WTC11 (cell line): ENCODE measurements at regions not wholly inside any gene's neighbourhood (a gene's known extent, or its start where the extent isn't known, plus 50 kb on each side); places are given as distances from the start of the nearest gene placed in this dataset.

ENCODE experiments used
- ATAC-seq: fragments of 200-7000 bp; cut with Tn5 transposase; 2 replicates; pipeline ENCODE4 v1.10.0; 2021; ENCODE audit warnings: mild to moderate bottlenecking, moderate library complexity
- CTCF ChIA-PET: fragments of 300-600 bp; sonication (Branson Sonifier 250); formaldehyde crosslinking; loops from one replicate; lab custom pipeline; 2021; ENCODE audit warnings: antibody characterized with exemption; lab: Charles Lee
- POLR2A ChIA-PET: fragments of 350-600 bp; sonication (Branson Sonifier 250); formaldehyde crosslinking; loops from one replicate; lab custom pipeline; 2021; ENCODE audit warnings: antibody characterized with exemption; lab: Charles Lee
- DNase-seq: peaks from one replicate; pipeline ENCODE4 v3.0.0; 2021; ENCODE audit warnings: low spot score
- H3K27ac Mint-ChIP-seq: 2 replicates; pipeline ENCODE4 v1.8.0; 2021; ENCODE audit warnings: mixed read lengths
- H3K27me3 Mint-ChIP-seq: 2 replicates; pipeline ENCODE4 v1.8.0; 2021; ENCODE audit warnings: low read depth, mild to moderate bottlenecking, moderate library complexity, mixed read lengths
- H3K36me3 Mint-ChIP-seq: 2 replicates; pipeline ENCODE4 v1.8.0; 2021; ENCODE audit warnings: mixed read lengths
- H3K4me1 Mint-ChIP-seq: 2 replicates; pipeline ENCODE4 v1.8.0; 2022; ENCODE audit warnings: mixed read lengths
- H3K4me3 Mint-ChIP-seq: 2 replicates; pipeline ENCODE4 v1.8.0; 2021; ENCODE audit warnings: mild to moderate bottlenecking, moderate library complexity, mixed read lengths
- H3K9me3 Mint-ChIP-seq: 2 replicates; pipeline ENCODE4 v1.8.0; 2021; ENCODE audit warnings: mixed read lengths
- CTCF ChIP-seq: fragments of 200-600 bp; IDR thresholded peaks from 2 replicates; pipeline ENCODE4 v1.8.0; 2022; ENCODE audit warnings: antibody characterized with exemption
- E2F1 ChIP-seq: sonication (generic); formaldehyde crosslinking; IDR thresholded peaks from 2 replicates; pipeline ENCODE4 v1.8.0; 2022; ENCODE audit warnings: mild to moderate bottlenecking, missing genetic modification reagents
- FOXK1 ChIP-seq: sonication (generic); formaldehyde crosslinking; IDR thresholded peaks from 2 replicates; pipeline ENCODE4 v1.8.0; 2022; ENCODE audit warnings: mild to moderate bottlenecking, moderate library complexity, missing genetic modification reagents
- GRHL2 ChIP-seq: fragments of 250-450 bp; sonication (Bioruptor Pico); IDR thresholded peaks from 2 replicates; pipeline ENCODE4 v1.8.0; 2022; ENCODE audit warnings: mild to moderate bottlenecking, moderate library complexity; ENCODE audit not compliant: insufficient replicate concordance, severe bottlenecking
- IRF2 ChIP-seq: sonication (generic); formaldehyde crosslinking; IDR thresholded peaks from 2 replicates; pipeline ENCODE4 v1.8.0; 2022; ENCODE audit warnings: low read depth, missing genetic modification reagents, borderline replicate concordance
- TCF7 ChIP-seq: sonication (generic); formaldehyde crosslinking; IDR thresholded peaks from 2 replicates; pipeline ENCODE4 v1.8.0; 2022; ENCODE audit warnings: mild to moderate bottlenecking, low read depth, missing genetic modification reagents, moderate library complexity
- USF2 ChIP-seq: sonication (generic); formaldehyde crosslinking; IDR thresholded peaks from 2 replicates; pipeline ENCODE4 v1.8.1; 2023; ENCODE audit warnings: mild to moderate bottlenecking, missing genetic modification reagents, moderate library complexity
- ZNF138 ChIP-seq: sonication (generic); formaldehyde crosslinking; conservative IDR thresholded peaks from 2 replicates; pipeline ENCODE4 v1.8.1; 2022; ENCODE audit warnings: mild to moderate bottlenecking, moderate library complexity, missing genetic modification reagents
- ZNF219 ChIP-seq: sonication (generic); formaldehyde crosslinking; IDR thresholded peaks from 2 replicates; pipeline ENCODE4 v1.8.0; 2023; ENCODE audit warnings: missing genetic modification reagents, mild to moderate bottlenecking, borderline replicate concordance
- ZNF263 ChIP-seq: sonication (generic); formaldehyde crosslinking; IDR thresholded peaks from 2 replicates; pipeline ENCODE4 v1.8.1; 2022; ENCODE audit warnings: low read depth, mild to moderate bottlenecking, moderate library complexity, missing genetic modification reagents
- ZNF396 ChIP-seq: fragments of 250-450 bp; sonication (Bioruptor Pico); IDR thresholded peaks from 2 replicates; pipeline ENCODE4 v1.8.0; 2021; ENCODE audit warnings: mild to moderate bottlenecking, moderate library complexity, borderline replicate concordance
- TF ChIP-seq, protein P1 (sequence below): sonication (generic); formaldehyde crosslinking; IDR thresholded peaks from 2 replicates; pipeline ENCODE4 v1.8.1; 2023; ENCODE audit warnings: mild to moderate bottlenecking, moderate library complexity, missing genetic modification reagents
- TF ChIP-seq, protein P2 (sequence below): sonication (generic); formaldehyde crosslinking; IDR thresholded peaks from 2 replicates; pipeline ENCODE4 v1.8.1; 2023; ENCODE audit warnings: mild to moderate bottlenecking, missing genetic modification reagents
- TF ChIP-seq, protein P3 (sequence below): fragments of 250-450 bp; sonication (Bioruptor Pico); IDR thresholded peaks from 2 replicates; pipeline ENCODE4 v1.8.0; 2021; ENCODE audit warnings: mild to moderate bottlenecking
- TF ChIP-seq, protein P4 (sequence below): fragments of 250-450 bp; sonication (Bioruptor Pico); IDR thresholded peaks from 2 replicates; pipeline ENCODE4 v1.9.0; 2021; ENCODE audit warnings: mild to moderate bottlenecking, borderline replicate concordance

DNA sequence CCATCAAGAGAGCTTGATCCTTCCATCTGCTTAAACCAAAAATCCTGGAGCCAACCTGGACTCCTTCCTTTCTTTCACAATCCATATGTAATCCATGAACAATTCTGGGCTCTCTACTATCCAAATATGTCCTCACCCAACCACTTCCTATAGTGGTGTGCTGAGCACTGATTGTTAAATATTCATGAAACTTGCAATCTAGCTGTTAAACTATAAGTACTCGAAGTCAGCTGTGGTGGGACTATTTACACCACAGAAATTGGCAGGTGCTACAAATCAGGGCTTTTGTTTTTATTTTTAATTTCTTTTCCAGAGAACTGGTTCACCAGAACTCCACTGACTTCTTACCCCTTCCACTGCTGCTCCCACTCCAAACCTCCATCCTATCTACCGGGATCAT is 57.2 kb upstream of the KCND3 start:
- H3K4me3 Mint-ChIP-seq = no peak overlapping the region
- DNase-seq (no peak), ATAC-seq (no peak)
- no peaks in the 10 kb centered on the region for H3K36me3 Mint-ChIP-seq
- no peaks in the 10 kb centered on the region for H3K4me1 Mint-ChIP-seq
- H3K9me3 Mint-ChIP-seq = peaks cover 5% of the 10 kb centered on the region; the same call in 1 of the 2 replicates
- ChIA-PET POLR2A (no interaction called here), CTCF (no interaction called here)
- TF ChIP-seq CTCF (no peak), ZNF138 (no peak), E2F1 (CRISPR knock-in tag) (no peak), ZNF219 (CRISPR knock-in tag) (no peak), IRF2 (CRISPR knock-in tag) (no peak), GRHL2 (CRISPR knock-in tag) (no peak), FOXK1 (no peak), TCF7 (CRISPR knock-in tag) (no peak), ZNF263 (CRISPR knock-in tag) (no peak)
- TF ChIP-seq, protein P1, sequence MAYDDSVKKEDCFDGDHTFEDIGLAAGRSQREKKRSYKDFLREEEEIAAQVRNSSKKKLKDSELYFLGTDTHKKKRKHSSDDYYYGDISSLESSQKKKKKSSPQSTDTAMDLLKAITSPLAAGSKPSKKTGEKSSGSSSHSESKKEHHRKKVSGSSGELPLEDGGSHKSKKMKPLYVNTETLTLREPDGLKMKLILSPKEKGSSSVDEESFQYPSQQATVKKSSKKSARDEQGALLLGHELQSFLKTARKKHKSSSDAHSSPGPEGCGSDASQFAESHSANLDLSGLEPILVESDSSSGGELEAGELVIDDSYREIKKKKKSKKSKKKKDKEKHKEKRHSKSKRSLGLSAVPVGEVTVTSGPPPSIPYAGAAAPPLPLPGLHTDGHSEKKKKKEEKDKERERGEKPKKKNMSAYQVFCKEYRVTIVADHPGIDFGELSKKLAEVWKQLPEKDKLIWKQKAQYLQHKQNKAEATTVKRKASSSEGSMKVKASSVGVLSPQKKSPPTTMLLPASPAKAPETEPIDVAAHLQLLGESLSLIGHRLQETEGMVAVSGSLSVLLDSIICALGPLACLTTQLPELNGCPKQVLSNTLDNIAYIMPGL (CRISPR knock-in tag) = no peak
- TF ChIP-seq, protein P2, sequence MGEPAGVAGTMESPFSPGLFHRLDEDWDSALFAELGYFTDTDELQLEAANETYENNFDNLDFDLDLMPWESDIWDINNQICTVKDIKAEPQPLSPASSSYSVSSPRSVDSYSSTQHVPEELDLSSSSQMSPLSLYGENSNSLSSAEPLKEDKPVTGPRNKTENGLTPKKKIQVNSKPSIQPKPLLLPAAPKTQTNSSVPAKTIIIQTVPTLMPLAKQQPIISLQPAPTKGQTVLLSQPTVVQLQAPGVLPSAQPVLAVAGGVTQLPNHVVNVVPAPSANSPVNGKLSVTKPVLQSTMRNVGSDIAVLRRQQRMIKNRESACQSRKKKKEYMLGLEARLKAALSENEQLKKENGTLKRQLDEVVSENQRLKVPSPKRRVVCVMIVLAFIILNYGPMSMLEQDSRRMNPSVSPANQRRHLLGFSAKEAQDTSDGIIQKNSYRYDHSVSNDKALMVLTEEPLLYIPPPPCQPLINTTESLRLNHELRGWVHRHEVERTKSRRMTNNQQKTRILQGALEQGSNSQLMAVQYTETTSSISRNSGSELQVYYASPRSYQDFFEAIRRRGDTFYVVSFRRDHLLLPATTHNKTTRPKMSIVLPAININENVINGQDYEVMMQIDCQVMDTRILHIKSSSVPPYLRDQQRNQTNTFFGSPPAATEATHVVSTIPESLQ (CRISPR knock-in tag) = no peak
- no peaks in the 10 kb centered on the region; the same call in 1 of the 2 replicates for H3K27me3 Mint-ChIP-seq
- H3K27ac Mint-ChIP-seq = no peak overlapping the region

DNA sequence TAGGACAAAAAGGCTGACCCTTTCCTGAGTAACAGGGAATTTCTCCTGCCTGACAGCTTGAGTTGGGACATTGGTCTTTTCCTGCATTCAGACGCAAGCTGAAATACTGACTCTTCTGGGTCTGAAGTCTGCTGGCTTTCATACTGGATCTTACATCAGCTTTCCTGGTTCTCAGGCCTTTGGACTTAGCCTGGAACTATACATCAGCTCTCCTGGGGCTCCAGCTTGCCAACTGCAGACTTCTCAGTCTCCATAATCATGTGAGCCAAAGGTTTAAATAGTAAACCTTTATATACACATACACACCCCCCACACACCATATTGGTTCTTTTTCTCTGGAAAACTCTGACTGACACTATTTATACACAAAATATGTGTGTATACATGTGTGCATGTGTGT is 59.0 kb upstream of the KCND3 start:
- CTCF ChIA-PET = no interaction called here
- no peak overlapping the region for H3K27ac Mint-ChIP-seq

More for the DNA sequence above, 59.0 kb upstream of the KCND3 start:
- DNase-seq = no peak
- ATAC-seq = no peak
- TF ChIP-seq ZNF396 (no peak), E2F1 (CRISPR knock-in tag) (no peak), USF2 (no peak), ZNF263 (CRISPR knock-in tag) (no peak)
- TF ChIP-seq, protein P3, sequence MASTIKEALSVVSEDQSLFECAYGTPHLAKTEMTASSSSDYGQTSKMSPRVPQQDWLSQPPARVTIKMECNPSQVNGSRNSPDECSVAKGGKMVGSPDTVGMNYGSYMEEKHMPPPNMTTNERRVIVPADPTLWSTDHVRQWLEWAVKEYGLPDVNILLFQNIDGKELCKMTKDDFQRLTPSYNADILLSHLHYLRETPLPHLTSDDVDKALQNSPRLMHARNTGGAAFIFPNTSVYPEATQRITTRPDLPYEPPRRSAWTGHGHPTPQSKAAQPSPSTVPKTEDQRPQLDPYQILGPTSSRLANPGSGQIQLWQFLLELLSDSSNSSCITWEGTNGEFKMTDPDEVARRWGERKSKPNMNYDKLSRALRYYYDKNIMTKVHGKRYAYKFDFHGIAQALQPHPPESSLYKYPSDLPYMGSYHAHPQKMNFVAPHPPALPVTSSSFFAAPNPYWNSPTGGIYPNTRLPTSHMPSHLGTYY = no peak
- TF ChIP-seq, protein P4, sequence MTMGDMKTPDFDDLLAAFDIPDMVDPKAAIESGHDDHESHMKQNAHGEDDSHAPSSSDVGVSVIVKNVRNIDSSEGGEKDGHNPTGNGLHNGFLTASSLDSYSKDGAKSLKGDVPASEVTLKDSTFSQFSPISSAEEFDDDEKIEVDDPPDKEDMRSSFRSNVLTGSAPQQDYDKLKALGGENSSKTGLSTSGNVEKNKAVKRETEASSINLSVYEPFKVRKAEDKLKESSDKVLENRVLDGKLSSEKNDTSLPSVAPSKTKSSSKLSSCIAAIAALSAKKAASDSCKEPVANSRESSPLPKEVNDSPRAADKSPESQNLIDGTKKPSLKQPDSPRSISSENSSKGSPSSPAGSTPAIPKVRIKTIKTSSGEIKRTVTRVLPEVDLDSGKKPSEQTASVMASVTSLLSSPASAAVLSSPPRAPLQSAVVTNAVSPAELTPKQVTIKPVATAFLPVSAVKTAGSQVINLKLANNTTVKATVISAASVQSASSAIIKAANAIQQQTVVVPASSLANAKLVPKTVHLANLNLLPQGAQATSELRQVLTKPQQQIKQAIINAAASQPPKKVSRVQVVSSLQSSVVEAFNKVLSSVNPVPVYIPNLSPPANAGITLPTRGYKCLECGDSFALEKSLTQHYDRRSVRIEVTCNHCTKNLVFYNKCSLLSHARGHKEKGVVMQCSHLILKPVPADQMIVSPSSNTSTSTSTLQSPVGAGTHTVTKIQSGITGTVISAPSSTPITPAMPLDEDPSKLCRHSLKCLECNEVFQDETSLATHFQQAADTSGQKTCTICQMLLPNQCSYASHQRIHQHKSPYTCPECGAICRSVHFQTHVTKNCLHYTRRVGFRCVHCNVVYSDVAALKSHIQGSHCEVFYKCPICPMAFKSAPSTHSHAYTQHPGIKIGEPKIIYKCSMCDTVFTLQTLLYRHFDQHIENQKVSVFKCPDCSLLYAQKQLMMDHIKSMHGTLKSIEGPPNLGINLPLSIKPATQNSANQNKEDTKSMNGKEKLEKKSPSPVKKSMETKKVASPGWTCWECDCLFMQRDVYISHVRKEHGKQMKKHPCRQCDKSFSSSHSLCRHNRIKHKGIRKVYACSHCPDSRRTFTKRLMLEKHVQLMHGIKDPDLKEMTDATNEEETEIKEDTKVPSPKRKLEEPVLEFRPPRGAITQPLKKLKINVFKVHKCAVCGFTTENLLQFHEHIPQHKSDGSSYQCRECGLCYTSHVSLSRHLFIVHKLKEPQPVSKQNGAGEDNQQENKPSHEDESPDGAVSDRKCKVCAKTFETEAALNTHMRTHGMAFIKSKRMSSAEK = no peak
- Mint-ChIP-seq H3K9me3 (peaks cover 5% of the 10 kb centered on the region; the same call in 1 of the 2 replicates), H3K4me1 (no peaks in the 10 kb centered on the region), H3K36me3 (no peaks in the 10 kb centered on the region), H3K4me3 (no peak overlapping the region), H3K27me3 (no peaks in the 10 kb centered on the region; the same call in 1 of the 2 replicates)
- POLR2A ChIA-PET = no interaction called here
